Epithelial cell of esophagus (primary cell): ENCODE measurements at regions not wholly inside any gene's neighbourhood (a gene's known extent, or its start where the extent isn't known, plus 50 kb on each side); places are given as distances from the start of the nearest gene placed in this dataset.
"Not testable (repeated sequence)": the region's sequence is repeated elsewhere in the genome, so short reads cannot be mapped to it uniquely, and the experiment has no call there.

ENCODE experiments used
- DNase-seq: peaks from one replicate; pipeline ENCODE4 v3.0.0; 2010; ENCODE audit warnings: low read depth
- H3K4me3 ChIP-seq: 2 replicates; pipeline ENCODE4 v1.5.1; 2011; ENCODE audit warnings: mild to moderate bottlenecking, low read length, control low read depth
- TF ChIP-seq, protein P1 (sequence below): IDR thresholded peaks from 2 replicates; pipeline ENCODE4 v1.5.1; 2011; ENCODE audit warnings: low read depth, mild to moderate bottlenecking, low read length, control low read depth, inconsistent platforms; ENCODE audit not compliant: insufficient read depth; ENCODE audit errors: missing control alignments

DNA sequence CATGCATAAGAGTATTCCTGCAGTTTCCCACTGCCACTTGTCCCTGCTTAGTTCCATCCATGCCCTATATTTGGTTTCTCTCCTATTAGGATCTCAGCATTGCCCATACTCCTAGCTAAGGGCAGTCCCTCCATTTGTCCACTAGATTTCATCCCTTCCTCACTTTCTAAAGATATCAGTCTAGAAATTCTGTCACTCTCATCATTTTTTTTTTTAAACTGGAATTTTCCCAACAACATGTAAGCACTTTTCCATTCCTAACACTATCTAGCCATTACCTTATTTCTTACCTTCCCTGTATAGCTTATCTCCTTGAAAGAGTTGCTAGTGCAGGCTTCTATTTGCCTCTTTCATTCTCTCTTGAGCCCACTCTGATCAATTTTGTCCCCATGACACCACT, 312.2 kb downstream of the BTBD3 start:
- no peak for DNase-seq
- TF ChIP-seq, protein P1, sequence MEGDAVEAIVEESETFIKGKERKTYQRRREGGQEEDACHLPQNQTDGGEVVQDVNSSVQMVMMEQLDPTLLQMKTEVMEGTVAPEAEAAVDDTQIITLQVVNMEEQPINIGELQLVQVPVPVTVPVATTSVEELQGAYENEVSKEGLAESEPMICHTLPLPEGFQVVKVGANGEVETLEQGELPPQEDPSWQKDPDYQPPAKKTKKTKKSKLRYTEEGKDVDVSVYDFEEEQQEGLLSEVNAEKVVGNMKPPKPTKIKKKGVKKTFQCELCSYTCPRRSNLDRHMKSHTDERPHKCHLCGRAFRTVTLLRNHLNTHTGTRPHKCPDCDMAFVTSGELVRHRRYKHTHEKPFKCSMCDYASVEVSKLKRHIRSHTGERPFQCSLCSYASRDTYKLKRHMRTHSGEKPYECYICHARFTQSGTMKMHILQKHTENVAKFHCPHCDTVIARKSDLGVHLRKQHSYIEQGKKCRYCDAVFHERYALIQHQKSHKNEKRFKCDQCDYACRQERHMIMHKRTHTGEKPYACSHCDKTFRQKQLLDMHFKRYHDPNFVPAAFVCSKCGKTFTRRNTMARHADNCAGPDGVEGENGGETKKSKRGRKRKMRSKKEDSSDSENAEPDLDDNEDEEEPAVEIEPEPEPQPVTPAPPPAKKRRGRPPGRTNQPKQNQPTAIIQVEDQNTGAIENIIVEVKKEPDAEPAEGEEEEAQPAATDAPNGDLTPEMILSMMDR, result no peak
- no peak overlapping the region for H3K4me3 ChIP-seq

DNA sequence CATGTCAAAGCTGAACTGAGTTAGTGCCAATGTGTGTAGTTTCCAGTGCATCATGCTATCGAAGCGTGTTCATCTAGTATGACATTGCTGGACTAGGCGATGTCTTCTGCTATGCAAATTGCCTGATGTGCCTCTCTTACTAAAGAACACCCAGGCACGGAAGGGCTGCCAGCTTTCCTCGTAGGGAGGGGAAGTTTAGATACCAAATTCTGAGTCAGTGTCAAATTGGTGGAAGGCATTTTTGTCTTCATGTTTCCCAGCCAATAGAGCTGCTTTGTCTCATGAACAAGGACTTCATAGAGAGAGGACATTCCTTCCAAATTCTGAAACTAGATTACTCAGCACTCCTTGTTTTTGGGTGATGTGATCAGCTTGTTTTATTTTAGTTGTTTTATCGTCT, 320.1 kb downstream of the BTBD3 start:
- no peak for DNase-seq
- H3K4me3 ChIP-seq, result no peak overlapping the region
- TF ChIP-seq, protein P1, result no peak

DNA sequence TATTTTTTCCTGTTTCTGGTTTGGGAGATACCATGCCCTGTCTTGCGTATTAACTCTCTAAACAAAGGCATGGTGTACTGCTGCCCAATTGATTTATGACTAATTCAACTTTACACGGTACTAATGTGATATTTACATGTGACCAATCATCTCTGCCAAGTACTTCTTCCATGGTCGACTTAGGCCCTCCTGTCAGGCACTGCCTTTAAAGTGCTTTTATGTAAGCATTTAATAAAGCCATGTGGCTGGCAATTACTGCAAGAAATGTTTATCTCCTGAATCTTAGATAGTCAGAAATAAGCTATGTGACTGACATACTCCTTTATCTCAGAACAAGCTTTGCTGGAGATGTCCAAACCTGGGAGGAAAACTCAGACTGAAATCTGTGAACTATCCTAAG, 323.4 kb downstream of the BTBD3 start:
- TF ChIP-seq, protein P1, result no peak
- H3K4me3 ChIP-seq, result no peak overlapping the region
- no peak for DNase-seq

DNA sequence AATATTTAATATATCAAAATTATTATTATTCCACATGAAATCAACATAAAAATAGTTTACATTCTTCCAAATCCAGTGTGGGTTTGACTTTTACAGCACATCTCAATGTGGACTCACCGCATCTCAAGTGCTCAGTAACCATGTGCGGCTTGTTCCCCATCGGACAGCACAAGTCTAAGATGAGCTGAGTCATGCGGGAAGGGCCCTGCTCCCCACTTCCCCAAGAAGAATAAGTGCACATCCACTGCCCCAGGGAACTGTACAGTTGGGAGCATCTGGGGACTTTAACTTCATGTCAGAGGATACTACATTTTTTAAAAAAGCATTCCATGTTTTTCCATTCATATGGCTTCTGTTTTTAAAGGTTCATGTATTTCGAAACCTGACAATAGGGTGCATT, 325.6 kb downstream of the BTBD3 start:
- DNase-seq, result no peak
- no peak overlapping the region for H3K4me3 ChIP-seq
- TF ChIP-seq, protein P1, result no peak

DNA sequence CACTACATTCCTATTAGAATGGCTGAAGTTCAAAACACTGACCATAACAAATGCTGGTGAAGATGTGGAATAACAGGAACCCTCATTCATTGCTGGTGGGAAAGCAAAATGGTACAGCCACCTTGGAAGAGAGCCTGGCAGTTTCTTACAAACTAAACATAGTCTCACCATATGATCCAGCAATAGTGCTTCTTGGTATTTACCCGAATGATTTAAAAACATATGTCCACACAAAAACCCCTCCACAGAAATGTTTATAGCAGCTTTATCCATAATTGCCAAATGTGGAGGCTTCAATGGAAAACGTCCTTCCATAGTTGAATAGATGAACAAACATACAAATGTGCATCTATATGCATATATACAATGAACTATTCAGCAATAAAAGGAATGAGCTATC, 330.8 kb downstream of the BTBD3 start:
- TF ChIP-seq, protein P1, result no peak
- no peak for DNase-seq
- no peak overlapping the region for H3K4me3 ChIP-seq

DNA sequence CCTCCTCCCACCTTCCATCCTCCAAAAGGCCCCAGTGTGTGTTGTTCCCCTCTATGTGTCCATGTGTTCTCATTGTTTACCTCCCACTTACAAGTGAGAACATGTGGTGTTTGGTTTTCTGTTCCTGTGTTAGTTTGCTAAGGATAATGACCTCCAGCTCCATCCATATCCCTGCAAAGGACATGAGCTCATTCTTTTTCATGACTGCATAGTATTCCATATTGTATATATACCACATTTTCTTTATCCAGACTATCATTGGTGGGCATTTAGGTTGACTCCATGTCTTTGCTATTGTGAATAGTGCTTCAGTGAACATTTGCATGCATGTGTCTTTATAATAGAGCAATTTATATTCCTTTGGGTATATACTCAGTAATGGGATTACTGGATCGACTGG, 333.0 kb downstream of the BTBD3 start:
- H3K4me3 ChIP-seq, DNase-seq: not testable (repeated sequence)

DNA sequence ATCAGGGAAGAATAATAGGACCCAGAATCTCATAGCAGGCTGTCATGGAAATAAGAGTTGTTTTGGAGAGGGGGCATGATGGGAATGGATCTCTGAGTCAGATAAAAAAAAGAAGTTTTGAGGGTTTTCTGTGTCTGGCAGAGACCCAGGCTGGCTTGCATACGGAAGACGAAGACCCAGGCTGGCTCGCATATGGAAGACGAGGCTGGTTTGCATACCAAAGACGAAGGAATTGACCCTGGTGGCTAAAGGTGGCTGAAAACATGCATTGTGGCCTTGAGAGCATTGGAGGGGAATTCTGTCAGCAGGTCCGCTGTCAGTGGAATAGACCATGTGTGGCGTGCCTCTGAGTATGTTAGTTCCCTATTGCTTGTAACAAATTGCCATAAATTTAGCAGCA, 335.1 kb downstream of the BTBD3 start:
- H3K4me3 ChIP-seq, result no peak overlapping the region
- DNase-seq, result no peak
- TF ChIP-seq, protein P1, result no peak

DNA sequence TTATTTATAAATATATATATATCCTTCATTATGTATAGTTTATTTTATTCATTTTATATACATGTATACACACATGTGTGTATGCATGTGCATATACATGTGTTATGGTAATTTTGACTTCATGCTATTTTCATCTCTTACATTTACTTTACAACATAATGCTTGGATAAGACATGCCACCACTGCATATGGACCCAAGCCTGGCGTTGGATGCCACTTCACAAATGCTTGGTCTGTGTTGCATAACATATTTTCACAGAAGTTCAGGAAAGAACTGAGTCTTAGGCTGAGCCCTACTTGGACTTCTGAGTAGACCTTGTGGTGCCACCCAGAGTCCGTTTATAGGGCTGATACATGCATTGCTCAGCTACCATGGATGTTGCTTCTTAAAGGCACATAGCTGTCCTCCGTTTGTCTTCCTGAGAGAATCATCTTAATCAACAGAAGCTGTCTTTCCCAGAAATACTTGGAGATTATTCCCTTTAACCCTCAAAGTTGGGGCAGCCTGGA, 337.8 kb downstream of the BTBD3 start:
- TF ChIP-seq, protein P1, result no peak
- no peak for DNase-seq
- H3K4me3 ChIP-seq, result no peak overlapping the region
